Body of pancreas (tissue), 4 donors: ENCODE measurements at regions not wholly inside any gene's neighbourhood (a gene's known extent, or its start where the extent isn't known, plus 50 kb on each side); places are given as distances from the start of the nearest gene placed in this dataset.

ENCODE experiments used
- CTCF ChIP-seq, 7 experiments: fragments of 450-650 bp in 4 of 7; fragments of 200-600 bp in 3 of 7; sonication (generic) in 3 of 7; IDR thresholded peaks; one replicate each; pipeline ENCODE4 v1.5.1; 2016 to 2019; ENCODE audit warnings: antibody characterized with exemption in 7 of 7
- POLR2A ChIP-seq, 3 donors: fragments of 450-650 bp; IDR thresholded peaks; one replicate each; pipeline ENCODE4 v1.6.1; 2016; ENCODE audit warnings: antibody characterized with exemption in 3 of 3, mild to moderate bottlenecking in 2 of 3

GRCh38 chr3:151567477-151567876 lies 106.6 kb upstream of the IGSF10 start:
- no peak for TF ChIP-seq CTCF (IDR thresholded peaks at IDR 0.05)
- no peak for TF ChIP-seq POLR2A (IDR thresholded peaks at IDR 0.05)
